Astrocyte (in vitro differentiated cells and primary cell): ENCODE measurements at regions not wholly inside any gene's neighbourhood (a gene's known extent, or its start where the extent isn't known, plus 50 kb on each side); places are given as distances from the start of the nearest gene placed in this dataset.

Experiments used
- DNase-seq: peaks from one replicate; pipeline ENCODE4 v3.0.0-alpha.2; 2010; ENCODE audit warnings: low read depth
- FAIRE-seq: peaks from 2 replicates; lab custom pipeline; 2011; peaks lifted over from hg19 to GRCh38; lab: Jason Lieb, UNC
- H2AFZ ChIP-seq: 2 replicates; pipeline ENCODE4 v1.6.0; 2012; ENCODE audit warnings: low read depth, low read length, inconsistent platforms
- H3K27ac ChIP-seq: 2 replicates; pipeline ENCODE4 v1.5.1; 2011; ENCODE audit warnings: low read depth, low read length, inconsistent platforms
- H3K27me3 ChIP-seq: 2 replicates; pipeline ENCODE4 v1.6.0; 2011; ENCODE audit warnings: low read length, inconsistent platforms; ENCODE audit not compliant: insufficient read depth
- H3K36me3 ChIP-seq: 2 replicates; pipeline ENCODE4 v1.5.1; 2011; ENCODE audit warnings: low read length, inconsistent platforms; ENCODE audit not compliant: insufficient read depth
- H3K4me1 ChIP-seq: 2 replicates; pipeline ENCODE4 v1.5.1; 2011; ENCODE audit warnings: low read length, inconsistent platforms; ENCODE audit not compliant: insufficient read depth
- H3K4me2 ChIP-seq: 2 replicates; pipeline ENCODE4 v1.6.0; 2012; ENCODE audit warnings: low read length, inconsistent platforms
- H3K4me3 ChIP-seq: 2 replicates; pipeline ENCODE4 v1.5.1; 2011; ENCODE audit warnings: low read depth, mild to moderate bottlenecking, low read length, inconsistent platforms; ENCODE audit not compliant: insufficient read depth
- H3K79me2 ChIP-seq: 2 replicates; pipeline ENCODE4 v1.6.0; 2012; ENCODE audit warnings: mild to moderate bottlenecking, low read length, inconsistent platforms; ENCODE audit not compliant: insufficient read depth
- H3K9ac ChIP-seq: 2 replicates; pipeline ENCODE4 v1.6.0; 2012; ENCODE audit warnings: mild to moderate bottlenecking, low read length, inconsistent platforms
- H3K9me3 ChIP-seq: 2 replicates; pipeline ENCODE4 v1.5.1; 2012; ENCODE audit warnings: low read depth, mild to moderate bottlenecking, low read length, inconsistent platforms; ENCODE audit not compliant: insufficient read depth
- H4K20me1 ChIP-seq: 2 replicates; pipeline ENCODE4 v1.6.0; 2012; ENCODE audit warnings: low read length, inconsistent platforms; ENCODE audit not compliant: insufficient read depth
- H3K27ac Mint-ChIP-seq: one replicate; pipeline ENCODE4 v1.8.0; 2021; ENCODE audit warnings: mild to moderate bottlenecking, mixed read lengths; ENCODE audit not compliant: unreplicated experiment
- H3K27me3 Mint-ChIP-seq: one replicate; pipeline ENCODE4 v1.8.0; 2021; ENCODE audit warnings: low read depth, mixed read lengths; ENCODE audit not compliant: unreplicated experiment
- H3K36me3 Mint-ChIP-seq: one replicate; pipeline ENCODE4 v1.8.0; 2021; ENCODE audit warnings: low read depth, mixed read lengths; ENCODE audit not compliant: unreplicated experiment
- H3K4me1 Mint-ChIP-seq: one replicate; pipeline ENCODE4 v1.8.0; 2021; ENCODE audit warnings: low read depth, mixed read lengths; ENCODE audit not compliant: unreplicated experiment
- H3K4me3 Mint-ChIP-seq: one replicate; pipeline ENCODE4 v1.8.0; 2021; ENCODE audit warnings: mild to moderate bottlenecking, moderate library complexity, mixed read lengths; ENCODE audit not compliant: unreplicated experiment
- H3K9me3 Mint-ChIP-seq: one replicate; pipeline ENCODE4 v1.8.0; 2021; ENCODE audit warnings: mild to moderate bottlenecking, mixed read lengths; ENCODE audit not compliant: unreplicated experiment
- CTCF ChIP-seq: IDR thresholded peaks from 2 replicates; pipeline ENCODE4 v1.5.1; 2011; ENCODE audit warnings: low read depth, mild to moderate bottlenecking, inconsistent platforms, low read length, moderate library complexity; ENCODE audit not compliant: insufficient read depth
- EZH2 ChIP-seq: IDR thresholded peaks from 2 replicates; pipeline ENCODE4 v1.6.1; 2012; ENCODE audit warnings: mild to moderate bottlenecking, low read length, inconsistent platforms; ENCODE audit not compliant: insufficient read depth

- Mint-ChIP-seq H3K4me3 (no peak overlapping the region), H3K27me3 (no peaks in the 10 kb centered on the region), H3K9me3 (no peaks in the 10 kb centered on the region), H3K4me1 (no peaks in the 10 kb centered on the region), H3K27ac (no peak overlapping the region), H3K36me3 (no peaks in the 10 kb centered on the region)
- H3K27me3 ChIP-seq = no peaks in the 10 kb centered on the region
- FAIRE-seq = no peak
- no peak overlapping the region for H3K27ac ChIP-seq
- H3K9me3 ChIP-seq = no peaks in the 10 kb centered on the region
- no peaks in the 10 kb centered on the region for H3K79me2 ChIP-seq
- H3K4me3 ChIP-seq = no peak overlapping the region
- H3K9ac ChIP-seq = no peak overlapping the region
- no peak overlapping the region for H3K4me2 ChIP-seq
- H2AFZ ChIP-seq = no peak overlapping the region
- H3K36me3 ChIP-seq = no peaks in the 10 kb centered on the region
- H4K20me1 ChIP-seq = no peaks in the 10 kb centered on the region
- H3K4me1 ChIP-seq = no peaks in the 10 kb centered on the region
- DNase-seq = no peak
- no peak for TF ChIP-seq CTCF
- TF ChIP-seq EZH2 = no peak
Observed at GRCh38 chr4:19523964-19524363, 727.7 kb upstream of the SLIT2 start.

- H3K4me2 ChIP-seq = no peak overlapping the region
- TF ChIP-seq CTCF = no peak
- TF ChIP-seq EZH2 = no peak
- H3K4me1 Mint-ChIP-seq = no peaks in the 10 kb centered on the region
- no peaks in the 10 kb centered on the region for H3K36me3 ChIP-seq
- H3K27me3 Mint-ChIP-seq = no peaks in the 10 kb centered on the region
- no peaks in the 10 kb centered on the region for H3K36me3 Mint-ChIP-seq
- H3K4me3 Mint-ChIP-seq = no peak overlapping the region
- no peak overlapping the region for H3K9ac ChIP-seq
- no peaks in the 10 kb centered on the region for H3K4me1 ChIP-seq
- H3K27ac ChIP-seq = no peak overlapping the region
- H3K9me3 ChIP-seq = no peaks in the 10 kb centered on the region
- FAIRE-seq (no peak), DNase-seq (no peak)
- H3K79me2 ChIP-seq = no peaks in the 10 kb centered on the region
- no peak overlapping the region for H3K27ac Mint-ChIP-seq
- no peak overlapping the region for H2AFZ ChIP-seq
- no peak overlapping the region for H3K4me3 ChIP-seq
- no peaks in the 10 kb centered on the region for H4K20me1 ChIP-seq
- H3K27me3 ChIP-seq = no peaks in the 10 kb centered on the region
- H3K9me3 Mint-ChIP-seq = no peaks in the 10 kb centered on the region
Observed at GRCh38 chr4:19522966-19523365, 728.7 kb upstream of the SLIT2 start.

- Histone ChIP-seq H3K27ac (no peak overlapping the region), H3K79me2 (no peaks in the 10 kb centered on the region), H3K4me3 (no peak overlapping the region), H4K20me1 (no peaks in the 10 kb centered on the region), H3K4me1 (no peaks in the 10 kb centered on the region), H3K4me2 (no peak overlapping the region), H3K9me3 (no peaks in the 10 kb centered on the region), H3K36me3 (no peaks in the 10 kb centered on the region), H2AFZ (no peak overlapping the region), H3K9ac (no peak overlapping the region), H3K27me3 (no peaks in the 10 kb centered on the region)
- Mint-ChIP-seq H3K27me3 (no peaks in the 10 kb centered on the region), H3K9me3 (no peaks in the 10 kb centered on the region), H3K36me3 (no peaks in the 10 kb centered on the region), H3K27ac (no peak overlapping the region), H3K4me3 (no peak overlapping the region), H3K4me1 (no peaks in the 10 kb centered on the region)
- FAIRE-seq = no peak
- no peak for DNase-seq
- TF ChIP-seq EZH2 (no peak), CTCF (no peak)
Observed at GRCh38 chr4:19520939-19521520, 730.7 kb upstream of the SLIT2 start.
